NCI-H2196 (cell line): ENCODE measurements at regions not wholly inside any gene's neighbourhood (a gene's known extent, or its start where the extent isn't known, plus 50 kb on each side); places are given as distances from the start of the nearest gene placed in this dataset.

Experiments used
- DNase-seq: peaks from one replicate; lab custom pipeline; 2025; ENCODE audit not compliant: unreplicated experiment; lab: John Stamatoyannopoulos, UW

DNA sequence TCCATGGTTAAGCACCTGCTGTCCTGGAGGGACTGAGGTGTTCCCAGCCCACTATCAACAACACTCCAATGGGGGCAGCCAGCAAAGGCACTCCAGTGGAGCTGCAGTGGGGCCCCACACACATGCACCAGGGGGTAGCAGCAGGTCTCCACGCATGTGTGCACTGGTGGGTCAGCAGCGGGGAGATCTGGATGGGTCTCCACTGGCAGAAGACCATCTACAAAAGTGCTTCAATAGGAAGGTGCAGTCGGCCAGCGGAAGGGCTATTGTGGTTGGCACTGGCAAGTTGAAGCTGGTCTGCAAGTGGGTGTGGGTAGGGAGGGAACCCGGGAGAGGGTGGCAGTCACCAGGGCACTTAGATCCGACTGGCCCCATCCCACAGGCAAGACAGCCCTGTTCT lies 1355.4 kb downstream of the NSUN3 start:
- DNase-seq, result no peak

DNA sequence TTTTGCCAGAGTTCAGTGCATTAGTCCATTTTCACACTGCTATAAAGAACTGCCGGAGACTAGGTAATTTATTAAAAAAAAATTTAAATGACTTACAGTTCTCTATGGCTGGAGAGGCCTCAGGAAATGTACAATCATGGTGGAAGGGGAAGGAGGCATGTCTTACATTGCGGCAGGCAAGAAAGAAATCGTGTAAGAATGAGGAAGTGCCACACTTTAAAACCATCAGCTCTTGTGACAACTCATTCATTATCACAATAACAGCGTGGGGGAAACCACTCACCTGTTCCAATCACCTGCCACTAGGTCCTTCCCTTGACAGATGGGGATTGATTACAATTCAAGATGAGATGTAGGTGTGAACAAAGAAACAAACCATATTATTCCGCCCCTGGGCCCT lies 1361.4 kb downstream of the NSUN3 start:
- no peak for DNase-seq

DNA sequence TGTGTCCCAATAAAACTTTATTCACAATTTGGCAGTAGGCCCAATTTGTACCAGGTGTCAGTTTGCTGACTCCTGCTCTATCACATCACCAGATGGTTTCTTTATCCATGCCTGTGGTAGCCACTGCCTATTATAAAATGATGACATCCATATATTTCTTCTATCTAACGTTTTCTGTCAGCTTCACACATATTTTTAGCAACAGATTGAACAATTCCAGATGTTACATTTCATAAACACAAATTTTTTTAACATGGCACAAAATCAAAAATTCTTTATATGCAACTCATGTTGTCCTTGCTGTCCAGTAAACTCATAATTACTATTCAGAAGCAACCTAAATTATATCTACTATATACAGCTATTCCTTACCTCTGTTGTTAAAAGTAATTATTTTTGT lies 1371.6 kb downstream of the NSUN3 start:
- no peak for DNase-seq

- DNase-seq, result no peak
Observed at GRCh38 chr3:95437409-95437808, 1374.5 kb downstream of the NSUN3 start.

GRCh38 chr3:95438274-95438673 lies 1375.4 kb downstream of the NSUN3 start:
- DNase-seq, result no peak

GRCh38 chr3:95442766-95443165 lies 1371.6 kb upstream of the EPHA6 start:
- DNase-seq, result no peak

DNA sequence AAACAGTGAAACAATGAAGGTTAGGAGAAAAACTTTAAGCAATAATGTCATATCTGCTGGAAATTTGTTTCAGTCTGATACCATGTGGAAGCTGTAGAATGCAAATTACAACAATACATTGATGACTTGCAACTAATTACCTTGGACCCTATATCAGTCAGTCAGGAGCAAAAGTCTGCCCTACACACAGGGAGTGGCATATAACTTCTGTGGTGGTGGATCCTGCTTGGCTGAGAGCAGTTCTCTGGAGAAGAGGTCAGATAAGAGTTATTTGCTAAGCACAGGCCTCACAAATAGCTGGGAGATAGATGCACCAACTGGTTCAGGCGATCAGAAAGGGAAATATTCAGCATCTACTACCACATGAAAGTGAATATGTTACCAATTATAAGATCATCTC lies 1364.6 kb upstream of the EPHA6 start:
- DNase-seq, result no peak

GRCh38 chr3:95453242-95453641 lies 1361.2 kb upstream of the EPHA6 start:
- DNase-seq, result no peak

- no peak for DNase-seq
Observed at GRCh38 chr3:95456835-95457234, 1357.6 kb upstream of the EPHA6 start.

DNA sequence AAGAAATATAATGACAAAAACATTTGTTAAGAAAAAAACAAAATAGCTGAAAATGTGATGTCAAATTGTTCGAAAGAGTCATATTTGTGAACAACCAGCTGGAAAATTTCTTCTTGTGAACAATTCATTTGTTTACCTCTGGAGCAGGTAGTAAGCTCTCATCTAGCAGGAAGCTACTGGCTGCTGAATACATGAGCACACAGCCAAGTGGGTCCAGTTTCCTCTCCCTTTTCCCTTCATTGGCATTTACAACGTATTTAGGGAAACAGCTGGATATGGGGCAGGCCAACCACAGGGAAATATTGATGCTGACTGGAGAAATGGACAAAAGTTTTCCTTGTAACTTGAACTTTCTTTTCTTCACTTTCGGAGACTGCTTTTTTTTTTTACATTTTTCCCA lies 1354.7 kb upstream of the EPHA6 start:
- no peak for DNase-seq

DNA sequence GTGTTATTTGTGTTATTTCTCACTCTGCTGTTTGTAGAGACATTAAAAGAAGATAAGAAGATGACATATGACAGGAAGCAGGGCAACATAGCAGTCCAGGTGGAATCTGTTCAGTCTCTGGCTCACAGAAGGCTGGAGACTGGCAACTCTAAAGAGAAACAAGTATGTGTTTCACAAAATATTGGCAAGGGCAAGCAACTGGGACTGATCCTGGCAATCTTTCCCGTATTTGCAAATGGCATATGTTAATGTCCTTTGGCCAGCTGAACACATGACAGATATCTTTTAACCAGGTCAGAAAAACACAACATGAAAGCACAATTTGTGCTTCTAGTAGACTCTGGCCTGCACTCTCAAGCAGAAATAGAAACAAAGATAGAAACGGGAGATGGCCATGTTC lies 1354.1 kb upstream of the EPHA6 start:
- DNase-seq, result no peak

DNA sequence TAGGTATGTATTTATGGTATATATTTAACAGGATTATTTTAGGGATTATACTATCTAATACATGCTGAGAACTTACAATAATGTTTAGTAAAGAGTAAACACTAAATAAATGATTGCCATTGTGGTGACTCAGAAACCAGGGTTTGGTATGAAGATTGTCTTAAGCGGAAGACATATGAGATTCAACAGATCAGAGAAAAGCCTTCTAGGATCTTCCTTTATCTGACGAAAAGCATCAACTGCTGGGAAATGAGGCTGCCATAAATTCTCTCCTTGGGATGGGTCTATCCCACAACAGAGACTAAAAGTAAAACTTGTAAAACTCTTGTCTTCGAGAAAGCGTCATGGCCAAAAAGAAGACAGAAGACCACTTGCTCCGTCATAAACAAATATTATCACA lies 1352.2 kb upstream of the EPHA6 start:
- DNase-seq, result no peak

DNA sequence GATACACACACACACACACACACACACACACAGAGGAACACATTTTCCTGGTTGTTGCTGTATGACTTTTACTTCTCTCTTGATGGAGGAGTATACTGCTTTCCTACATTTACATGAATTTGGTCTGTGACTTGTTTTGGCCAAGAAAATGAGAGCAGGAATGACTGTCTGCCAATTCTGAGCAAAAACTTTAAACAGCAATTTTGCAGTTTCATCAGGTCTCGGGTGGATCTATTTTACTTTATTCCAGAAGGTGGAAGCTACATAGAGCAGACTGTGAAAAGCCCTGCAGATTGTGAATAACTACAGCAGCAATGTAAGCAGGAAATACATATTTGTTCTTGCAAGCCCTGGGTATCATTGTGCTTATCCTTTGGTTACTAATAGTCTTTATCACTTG lies 1350.0 kb upstream of the EPHA6 start:
- DNase-seq, result no peak

GRCh38 chr3:95468331-95468730 lies 1346.1 kb upstream of the EPHA6 start:
- DNase-seq, result no peak

- DNase-seq, result no peak
Observed at GRCh38 chr3:95474338-95474737, 1340.1 kb upstream of the EPHA6 start.

GRCh38 chr3:95476534-95476933 lies 1337.9 kb upstream of the EPHA6 start:
- no peak for DNase-seq

- DNase-seq, result no peak
Observed at GRCh38 chr3:95506174-95506573, 1308.2 kb upstream of the EPHA6 start.

DNA sequence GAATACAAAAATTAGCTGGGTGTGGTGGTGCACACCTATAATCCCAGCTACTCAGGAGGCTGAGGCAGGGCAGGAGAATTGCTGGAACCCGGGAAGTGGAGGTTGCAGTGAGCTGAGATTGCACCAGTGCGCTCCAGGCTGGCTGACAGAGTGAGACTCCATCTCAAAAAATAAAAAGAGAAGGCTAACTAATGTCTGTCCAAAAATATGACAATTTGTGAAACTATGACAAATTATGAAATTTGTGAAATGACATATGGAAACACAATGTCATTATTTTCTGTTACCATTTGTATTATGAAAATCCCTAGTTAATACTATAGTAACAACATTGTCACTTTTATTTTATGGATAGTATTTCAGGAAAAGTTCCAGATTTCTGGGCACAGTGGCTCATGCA lies 1306.3 kb upstream of the EPHA6 start:
- no peak for DNase-seq

DNA sequence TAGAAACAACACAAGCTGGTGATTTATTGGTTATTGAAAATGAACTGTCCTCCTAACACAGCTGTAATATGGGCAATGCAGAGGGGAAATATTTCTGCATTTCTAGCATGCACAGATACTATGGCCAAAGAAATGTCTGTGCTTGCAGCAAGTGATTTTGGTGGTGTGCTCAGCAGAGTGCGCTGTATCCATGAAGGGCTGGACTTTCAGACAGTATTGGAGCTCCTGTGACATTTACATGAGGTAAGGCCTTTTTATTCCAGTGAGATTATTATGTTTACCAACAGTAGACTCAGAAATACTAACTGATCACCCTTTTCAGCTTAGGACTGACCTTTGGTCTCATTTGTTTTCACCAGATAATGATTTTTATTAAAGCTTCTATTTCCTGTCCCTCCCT lies 1302.6 kb upstream of the EPHA6 start:
- DNase-seq, result no peak

GRCh38 chr3:95514260-95514659 lies 1300.1 kb upstream of the EPHA6 start:
- DNase-seq, result no peak

DNA sequence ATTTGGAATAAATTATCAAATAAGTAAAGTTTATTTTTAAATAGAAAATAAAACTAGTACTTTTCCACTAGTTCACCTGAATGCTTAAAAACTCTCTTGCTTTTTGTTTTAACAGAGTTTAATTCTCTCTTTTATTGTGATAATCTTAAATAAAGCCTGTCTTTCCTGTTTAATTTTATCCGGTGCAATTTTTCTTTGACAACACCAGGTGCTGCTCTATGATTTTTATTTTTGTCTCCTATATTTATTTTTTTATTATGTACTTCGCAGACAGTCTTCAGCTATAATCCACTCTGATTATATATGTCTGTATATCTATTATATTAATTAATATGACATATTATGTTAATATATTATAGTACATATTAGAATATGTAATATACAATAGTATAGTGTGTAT lies 1293.0 kb upstream of the EPHA6 start:
- DNase-seq, result no peak

GRCh38 chr3:95522449-95522848 lies 1291.9 kb upstream of the EPHA6 start:
- no peak for DNase-seq

DNA sequence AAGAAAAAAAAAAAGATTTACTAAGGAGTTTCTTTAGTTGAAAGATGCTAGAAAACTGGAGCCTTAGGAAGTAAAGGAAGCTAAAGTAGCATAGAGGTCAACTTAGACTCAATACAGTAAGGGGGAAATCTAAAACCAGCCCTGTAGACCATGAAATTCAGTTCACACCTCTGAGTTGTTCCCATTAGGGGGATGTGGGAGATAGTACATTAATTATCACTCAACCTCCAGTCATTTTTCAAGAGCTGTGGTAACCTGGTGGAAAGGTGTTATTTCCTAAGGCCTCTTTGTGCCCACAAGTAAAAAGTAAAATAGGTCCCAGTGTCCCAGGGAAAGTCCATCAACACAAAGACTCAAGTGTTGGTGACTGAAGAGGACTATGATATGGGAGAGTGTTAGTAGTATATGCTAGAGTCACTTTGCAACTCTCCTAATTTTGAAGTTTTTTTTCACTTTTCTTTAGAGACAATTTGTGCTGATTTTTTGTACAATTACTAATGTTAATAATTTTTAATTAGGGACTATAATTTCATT lies 1274.4 kb upstream of the EPHA6 start:
- no peak for DNase-seq

GRCh38 chr3:95565502-95565901 lies 1248.9 kb upstream of the EPHA6 start:
- no peak for DNase-seq
